ENCODE measurements at regions not wholly inside any gene's neighbourhood (a gene's known extent, or its start where the extent isn't known, plus 50 kb on each side); places are given as distances from the start of the nearest gene placed in this dataset.

GRCh38 chr14:97773598-97773997, 976.4 kb downstream of the VRK1 start:
- TF ChIP-seq, protein P1, sequence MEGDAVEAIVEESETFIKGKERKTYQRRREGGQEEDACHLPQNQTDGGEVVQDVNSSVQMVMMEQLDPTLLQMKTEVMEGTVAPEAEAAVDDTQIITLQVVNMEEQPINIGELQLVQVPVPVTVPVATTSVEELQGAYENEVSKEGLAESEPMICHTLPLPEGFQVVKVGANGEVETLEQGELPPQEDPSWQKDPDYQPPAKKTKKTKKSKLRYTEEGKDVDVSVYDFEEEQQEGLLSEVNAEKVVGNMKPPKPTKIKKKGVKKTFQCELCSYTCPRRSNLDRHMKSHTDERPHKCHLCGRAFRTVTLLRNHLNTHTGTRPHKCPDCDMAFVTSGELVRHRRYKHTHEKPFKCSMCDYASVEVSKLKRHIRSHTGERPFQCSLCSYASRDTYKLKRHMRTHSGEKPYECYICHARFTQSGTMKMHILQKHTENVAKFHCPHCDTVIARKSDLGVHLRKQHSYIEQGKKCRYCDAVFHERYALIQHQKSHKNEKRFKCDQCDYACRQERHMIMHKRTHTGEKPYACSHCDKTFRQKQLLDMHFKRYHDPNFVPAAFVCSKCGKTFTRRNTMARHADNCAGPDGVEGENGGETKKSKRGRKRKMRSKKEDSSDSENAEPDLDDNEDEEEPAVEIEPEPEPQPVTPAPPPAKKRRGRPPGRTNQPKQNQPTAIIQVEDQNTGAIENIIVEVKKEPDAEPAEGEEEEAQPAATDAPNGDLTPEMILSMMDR (IDR thresholded peaks at IDR 0.05) = no peak
- TF ChIP-seq POLR2A (IDR thresholded peaks at IDR 0.05) = no peak
- TF ChIP-seq POLR2AphosphoS5 (IDR thresholded peaks at IDR 0.05) = no peak

Measured in prostate gland (tissue), 2 donors.